Neural crest cell (in vitro differentiated cells): ENCODE measurements at regions not wholly inside any gene's neighbourhood (a gene's known extent, or its start where the extent isn't known, plus 50 kb on each side); places are given as distances from the start of the nearest gene placed in this dataset.

Experiments
- DNase-seq: peaks from one replicate; pipeline ENCODE4 v3.0.0; 2021; ENCODE audit warnings: low read depth, mixed read lengths, low spot score
- H3K27ac Mint-ChIP-seq: one replicate; pipeline ENCODE4 v1.8.0; 2021; ENCODE audit warnings: mild to moderate bottlenecking, mixed read lengths; ENCODE audit not compliant: unreplicated experiment
- H3K27me3 Mint-ChIP-seq: 2 replicates; pipeline ENCODE4 v1.8.0; 2021; ENCODE audit warnings: low read depth, mild to moderate bottlenecking, mixed read lengths
- H3K36me3 Mint-ChIP-seq: 2 replicates; pipeline ENCODE4 v1.8.0; 2021; ENCODE audit warnings: low read depth, mild to moderate bottlenecking, mixed read lengths
- H3K4me1 Mint-ChIP-seq: 2 replicates; pipeline ENCODE4 v1.8.0; 2021; ENCODE audit warnings: mixed read lengths
- H3K4me3 Mint-ChIP-seq: one replicate; pipeline ENCODE4 v1.8.0; 2021; ENCODE audit warnings: mild to moderate bottlenecking, mixed read lengths
- H3K9me3 Mint-ChIP-seq: 2 replicates; pipeline ENCODE4 v1.8.0; 2021; ENCODE audit warnings: mixed read lengths
- TF ChIP-seq, protein P1 (sequence below): fragments of 200-600 bp; sonication (generic); conservative IDR thresholded peaks from 2 replicates; pipeline ENCODE4 v1.5.0; 2021; ENCODE audit warnings: antibody characterized with exemption, mild to moderate bottlenecking

DNA sequence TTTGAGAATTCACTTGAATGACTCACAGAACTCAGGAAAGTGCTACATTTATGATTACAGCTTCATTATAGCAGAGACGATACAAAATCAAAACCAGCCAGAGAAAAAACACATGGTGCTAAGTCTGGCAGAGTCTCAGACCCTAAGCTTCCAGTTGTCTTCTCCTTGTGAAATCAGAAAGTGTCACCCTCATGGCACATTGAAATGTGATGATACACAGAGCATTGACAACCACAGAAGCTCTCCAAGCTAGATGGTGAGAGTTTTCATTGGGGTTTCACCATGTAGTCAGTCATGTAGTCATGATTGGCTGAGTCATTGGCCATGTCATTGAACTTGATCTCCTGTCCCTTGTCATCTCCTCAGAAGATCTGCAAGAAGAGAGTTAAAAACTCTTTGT lies 526.6 kb downstream of the MRPL39 start:
- TF ChIP-seq, protein P1, sequence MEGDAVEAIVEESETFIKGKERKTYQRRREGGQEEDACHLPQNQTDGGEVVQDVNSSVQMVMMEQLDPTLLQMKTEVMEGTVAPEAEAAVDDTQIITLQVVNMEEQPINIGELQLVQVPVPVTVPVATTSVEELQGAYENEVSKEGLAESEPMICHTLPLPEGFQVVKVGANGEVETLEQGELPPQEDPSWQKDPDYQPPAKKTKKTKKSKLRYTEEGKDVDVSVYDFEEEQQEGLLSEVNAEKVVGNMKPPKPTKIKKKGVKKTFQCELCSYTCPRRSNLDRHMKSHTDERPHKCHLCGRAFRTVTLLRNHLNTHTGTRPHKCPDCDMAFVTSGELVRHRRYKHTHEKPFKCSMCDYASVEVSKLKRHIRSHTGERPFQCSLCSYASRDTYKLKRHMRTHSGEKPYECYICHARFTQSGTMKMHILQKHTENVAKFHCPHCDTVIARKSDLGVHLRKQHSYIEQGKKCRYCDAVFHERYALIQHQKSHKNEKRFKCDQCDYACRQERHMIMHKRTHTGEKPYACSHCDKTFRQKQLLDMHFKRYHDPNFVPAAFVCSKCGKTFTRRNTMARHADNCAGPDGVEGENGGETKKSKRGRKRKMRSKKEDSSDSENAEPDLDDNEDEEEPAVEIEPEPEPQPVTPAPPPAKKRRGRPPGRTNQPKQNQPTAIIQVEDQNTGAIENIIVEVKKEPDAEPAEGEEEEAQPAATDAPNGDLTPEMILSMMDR = no peak
- H3K36me3 Mint-ChIP-seq = peaks cover 2% of the 10 kb centered on the region
- no peaks in the 10 kb centered on the region for H3K4me1 Mint-ChIP-seq
- H3K9me3 Mint-ChIP-seq = no peaks in the 10 kb centered on the region
- no peaks in the 10 kb centered on the region for H3K27me3 Mint-ChIP-seq
- H3K27ac Mint-ChIP-seq = no peak overlapping the region
- H3K4me3 Mint-ChIP-seq = no peak overlapping the region
- no peak for DNase-seq

DNA sequence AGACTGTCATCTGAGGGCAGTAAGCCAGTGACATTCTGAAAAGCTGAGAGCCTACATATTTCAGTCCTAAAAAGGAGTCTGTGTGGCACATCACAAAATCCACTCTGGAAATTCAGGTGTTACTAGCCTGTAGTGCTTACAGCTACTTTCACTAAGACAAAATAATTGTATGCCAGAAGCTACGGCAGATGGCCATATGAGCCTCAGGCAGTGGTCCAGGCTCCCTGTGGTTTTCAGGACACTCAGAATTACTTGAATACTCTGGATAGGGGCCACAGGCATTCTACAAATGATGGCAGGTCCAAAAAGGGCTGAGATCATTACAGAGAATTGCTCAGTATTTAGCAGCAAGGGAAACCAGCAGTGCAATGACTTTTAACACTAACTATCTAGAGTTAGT lies 527.1 kb downstream of the MRPL39 start:
- H3K4me3 Mint-ChIP-seq = no peak overlapping the region

DNA sequence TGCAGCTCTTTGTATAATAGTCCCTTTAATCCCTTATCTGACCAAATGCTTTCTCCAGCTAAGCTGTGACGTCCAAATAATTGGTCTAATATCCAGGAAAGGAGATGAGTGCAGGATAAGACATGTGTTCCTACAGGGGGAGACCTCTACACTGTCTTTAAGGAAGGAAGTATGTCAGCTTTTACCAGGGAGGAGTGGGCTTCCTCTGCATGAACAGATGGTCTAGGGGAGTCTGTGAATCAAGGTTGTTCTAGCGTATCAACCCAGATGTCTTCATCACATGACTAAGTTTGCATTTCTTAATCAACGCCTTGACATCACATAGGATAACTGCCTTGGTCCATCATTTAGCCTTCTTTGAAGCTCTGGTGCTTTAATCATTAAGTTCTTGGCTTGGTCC lies 528.2 kb downstream of the MRPL39 start:
- Mint-ChIP-seq H3K36me3 (no peaks in the 10 kb centered on the region), H3K4me1 (no peaks in the 10 kb centered on the region), H3K4me3 (no peak overlapping the region), H3K9me3 (no peaks in the 10 kb centered on the region), H3K27ac (no peak overlapping the region), H3K27me3 (no peaks in the 10 kb centered on the region)
- DNase-seq = no peak
- TF ChIP-seq, protein P1 = no peak

More for the DNA sequence above, 527.1 kb downstream of the MRPL39 start:
- no peaks in the 10 kb centered on the region for H3K4me1 Mint-ChIP-seq
- H3K36me3 Mint-ChIP-seq = peaks cover 2% of the 10 kb centered on the region
- H3K9me3 Mint-ChIP-seq = no peaks in the 10 kb centered on the region
- no peak overlapping the region for H3K27ac Mint-ChIP-seq
- no peaks in the 10 kb centered on the region for H3K27me3 Mint-ChIP-seq
- TF ChIP-seq, protein P1 = no peak
- no peak for DNase-seq

DNA sequence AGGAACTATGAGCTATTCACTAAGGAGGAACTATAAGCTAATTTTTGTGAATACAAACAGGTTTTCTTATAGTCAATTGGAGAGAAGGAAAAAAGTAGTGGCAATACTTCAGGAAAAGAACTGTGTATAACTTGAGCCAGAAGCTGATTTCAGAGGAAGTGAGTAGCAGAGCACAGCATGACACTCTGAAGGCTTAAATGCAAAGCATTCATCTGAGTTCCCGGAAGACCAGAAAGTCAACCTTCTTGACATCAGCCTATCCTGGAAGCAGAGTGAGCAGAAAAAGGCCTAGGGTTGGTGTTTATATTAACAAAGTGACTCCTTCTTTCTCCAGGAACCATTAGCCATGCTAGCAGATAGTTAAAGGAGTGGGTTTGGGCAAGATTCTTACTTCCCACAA lies 545.2 kb downstream of the MRPL39 start:
- Mint-ChIP-seq H3K36me3 (no peaks in the 10 kb centered on the region), H3K27ac (no peak overlapping the region), H3K27me3 (no peaks in the 10 kb centered on the region), H3K9me3 (no peaks in the 10 kb centered on the region), H3K4me3 (no peak overlapping the region), H3K4me1 (no peaks in the 10 kb centered on the region)
- DNase-seq = no peak
- TF ChIP-seq, protein P1 = no peak

DNA sequence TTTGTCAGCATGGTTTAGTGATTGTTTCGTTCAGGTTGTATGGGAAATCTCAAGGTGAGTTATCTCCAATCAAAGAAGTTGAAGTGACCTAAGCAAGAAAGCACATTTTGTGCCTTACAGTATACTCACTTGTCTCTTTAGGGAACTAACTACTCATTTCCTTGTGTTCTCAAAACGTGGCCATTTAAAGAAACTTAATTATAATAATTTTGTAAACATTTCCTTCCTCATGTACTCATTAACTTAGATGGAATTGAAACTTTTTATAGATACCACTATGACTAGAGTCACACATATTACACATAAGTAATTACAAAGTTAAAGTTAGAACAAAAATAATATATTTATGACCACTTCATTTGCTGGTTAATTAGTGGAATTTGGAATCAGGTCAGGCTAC lies 552.6 kb downstream of the MRPL39 start:
- TF ChIP-seq, protein P1 = no peak
- Mint-ChIP-seq H3K27ac (no peak overlapping the region), H3K4me1 (no peaks in the 10 kb centered on the region), H3K4me3 (no peak overlapping the region), H3K9me3 (peaks cover 12% of the 10 kb centered on the region), H3K36me3 (peaks cover 6% of the 10 kb centered on the region), H3K27me3 (no peaks in the 10 kb centered on the region)
- DNase-seq = no peak
